Mammary epithelial cell (primary cell): ENCODE measurements at regions not wholly inside any gene's neighbourhood (a gene's known extent, or its start where the extent isn't known, plus 50 kb on each side); places are given as distances from the start of the nearest gene placed in this dataset.

Experiments used
- EZH2 ChIP-seq: IDR thresholded peaks from 2 replicates; pipeline ENCODE4 v1.6.1; 2012; ENCODE audit warnings: low read length, inconsistent platforms, borderline replicate concordance
- TF ChIP-seq, protein P1 (sequence below), 2 donors: IDR thresholded peaks in 1 of 2; conservative IDR thresholded peaks in 1 of 2; 2 replicates each; pipeline ENCODE4 v1.5.1; 2011 to 2012; ENCODE audit warnings: inconsistent platforms in 2 of 2, low read length in 2 of 2, mild to moderate bottlenecking in 2 of 2, control low read depth in 1 of 2, low read depth in 1 of 2; ENCODE audit not compliant: insufficient read depth in 1 of 2; ENCODE audit errors: extremely low read depth in 1 of 2

DNA sequence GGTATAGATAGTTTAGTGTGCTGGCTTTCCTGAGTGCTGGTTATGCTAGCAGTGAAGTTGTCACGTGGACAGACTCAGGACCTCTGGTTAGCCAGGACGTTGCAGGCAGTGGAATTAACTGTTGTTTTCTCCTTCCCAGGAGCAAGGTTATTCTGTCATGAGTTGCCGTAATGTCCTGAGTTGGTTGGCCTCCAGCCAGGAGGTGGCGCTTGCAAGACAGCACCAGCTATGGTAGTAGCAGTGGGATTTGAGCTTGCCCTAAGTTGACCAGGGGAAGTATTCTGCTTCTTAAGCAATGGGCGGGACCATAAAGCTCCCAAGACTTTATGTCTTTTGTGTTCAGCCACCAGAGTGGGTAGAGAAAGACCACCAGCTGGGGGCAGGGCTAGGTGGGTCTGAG, 240.7 kb upstream of the DNAJC19 start:
- TF ChIP-seq, protein P1, sequence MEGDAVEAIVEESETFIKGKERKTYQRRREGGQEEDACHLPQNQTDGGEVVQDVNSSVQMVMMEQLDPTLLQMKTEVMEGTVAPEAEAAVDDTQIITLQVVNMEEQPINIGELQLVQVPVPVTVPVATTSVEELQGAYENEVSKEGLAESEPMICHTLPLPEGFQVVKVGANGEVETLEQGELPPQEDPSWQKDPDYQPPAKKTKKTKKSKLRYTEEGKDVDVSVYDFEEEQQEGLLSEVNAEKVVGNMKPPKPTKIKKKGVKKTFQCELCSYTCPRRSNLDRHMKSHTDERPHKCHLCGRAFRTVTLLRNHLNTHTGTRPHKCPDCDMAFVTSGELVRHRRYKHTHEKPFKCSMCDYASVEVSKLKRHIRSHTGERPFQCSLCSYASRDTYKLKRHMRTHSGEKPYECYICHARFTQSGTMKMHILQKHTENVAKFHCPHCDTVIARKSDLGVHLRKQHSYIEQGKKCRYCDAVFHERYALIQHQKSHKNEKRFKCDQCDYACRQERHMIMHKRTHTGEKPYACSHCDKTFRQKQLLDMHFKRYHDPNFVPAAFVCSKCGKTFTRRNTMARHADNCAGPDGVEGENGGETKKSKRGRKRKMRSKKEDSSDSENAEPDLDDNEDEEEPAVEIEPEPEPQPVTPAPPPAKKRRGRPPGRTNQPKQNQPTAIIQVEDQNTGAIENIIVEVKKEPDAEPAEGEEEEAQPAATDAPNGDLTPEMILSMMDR (conservative IDR thresholded peaks at IDR 0.05 in 1 of 2, IDR thresholded peaks at IDR 0.05 in 1 of 2; ENCODE audit: extremely low read depth in 1 of 2, insufficient read depth in 1 of 2, low read depth in 1 of 2, low read length in 2 of 2), result no peak
- no peak for TF ChIP-seq EZH2
